Neural cell (in vitro differentiated cells): ENCODE measurements at regions not wholly inside any gene's neighbourhood (a gene's known extent, or its start where the extent isn't known, plus 50 kb on each side); places are given as distances from the start of the nearest gene placed in this dataset.

Experiments used
- CTCF ChIP-seq: fragments of 450-650 bp; IDR thresholded peaks from 2 replicates; pipeline ENCODE4 v1.5.1; 2014; ENCODE audit warnings: antibody characterized with exemption, mild to moderate bottlenecking, moderate library complexity; ENCODE audit not compliant: poor library complexity, severe bottlenecking
- MXI1 ChIP-seq: fragments of 450-650 bp; conservative IDR thresholded peaks from 2 replicates; pipeline ENCODE4 v1.6.1; 2014; ENCODE audit warnings: antibody characterized with exemption, mild to moderate bottlenecking; ENCODE audit not compliant: poor library complexity, severe bottlenecking
- POLR2AphosphoS5 ChIP-seq: IDR thresholded peaks from 2 replicates; pipeline ENCODE4 v1.6.1; 2012
- TF ChIP-seq, protein P1 (sequence below): IDR thresholded peaks from 2 replicates; pipeline ENCODE4 v1.6.1; 2012; ENCODE audit warnings: borderline replicate concordance

DNA sequence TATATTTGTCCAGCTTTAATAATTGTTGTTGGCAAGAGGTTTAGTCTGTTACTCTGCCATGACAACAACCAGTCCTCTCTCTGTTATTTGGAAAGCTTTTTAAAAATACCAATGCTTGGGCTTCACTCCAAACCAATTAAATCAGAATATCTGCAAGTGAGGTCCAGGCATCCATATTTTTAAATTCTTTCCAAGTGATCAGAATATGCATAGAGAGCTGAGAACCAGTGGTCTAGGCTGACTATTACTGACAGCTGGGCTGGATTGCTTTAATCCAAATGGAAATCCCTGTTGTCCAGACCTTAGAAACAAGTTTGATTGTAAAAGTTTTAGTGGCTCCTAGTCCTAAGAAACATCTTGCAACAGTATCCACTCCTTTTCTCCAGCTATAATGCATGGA lies 1059.7 kb upstream of the ACVR2A start:
- TF ChIP-seq POLR2AphosphoS5 = no peak
- no peak for TF ChIP-seq CTCF
- no peak for TF ChIP-seq MXI1
- TF ChIP-seq, protein P1, sequence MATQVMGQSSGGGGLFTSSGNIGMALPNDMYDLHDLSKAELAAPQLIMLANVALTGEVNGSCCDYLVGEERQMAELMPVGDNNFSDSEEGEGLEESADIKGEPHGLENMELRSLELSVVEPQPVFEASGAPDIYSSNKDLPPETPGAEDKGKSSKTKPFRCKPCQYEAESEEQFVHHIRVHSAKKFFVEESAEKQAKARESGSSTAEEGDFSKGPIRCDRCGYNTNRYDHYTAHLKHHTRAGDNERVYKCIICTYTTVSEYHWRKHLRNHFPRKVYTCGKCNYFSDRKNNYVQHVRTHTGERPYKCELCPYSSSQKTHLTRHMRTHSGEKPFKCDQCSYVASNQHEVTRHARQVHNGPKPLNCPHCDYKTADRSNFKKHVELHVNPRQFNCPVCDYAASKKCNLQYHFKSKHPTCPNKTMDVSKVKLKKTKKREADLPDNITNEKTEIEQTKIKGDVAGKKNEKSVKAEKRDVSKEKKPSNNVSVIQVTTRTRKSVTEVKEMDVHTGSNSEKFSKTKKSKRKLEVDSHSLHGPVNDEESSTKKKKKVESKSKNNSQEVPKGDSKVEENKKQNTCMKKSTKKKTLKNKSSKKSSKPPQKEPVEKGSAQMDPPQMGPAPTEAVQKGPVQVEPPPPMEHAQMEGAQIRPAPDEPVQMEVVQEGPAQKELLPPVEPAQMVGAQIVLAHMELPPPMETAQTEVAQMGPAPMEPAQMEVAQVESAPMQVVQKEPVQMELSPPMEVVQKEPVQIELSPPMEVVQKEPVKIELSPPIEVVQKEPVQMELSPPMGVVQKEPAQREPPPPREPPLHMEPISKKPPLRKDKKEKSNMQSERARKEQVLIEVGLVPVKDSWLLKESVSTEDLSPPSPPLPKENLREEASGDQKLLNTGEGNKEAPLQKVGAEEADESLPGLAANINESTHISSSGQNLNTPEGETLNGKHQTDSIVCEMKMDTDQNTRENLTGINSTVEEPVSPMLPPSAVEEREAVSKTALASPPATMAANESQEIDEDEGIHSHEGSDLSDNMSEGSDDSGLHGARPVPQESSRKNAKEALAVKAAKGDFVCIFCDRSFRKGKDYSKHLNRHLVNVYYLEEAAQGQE = no peak
